ENCODE measurements at regions not wholly inside any gene's neighbourhood (a gene's known extent, or its start where the extent isn't known, plus 50 kb on each side); places are given as distances from the start of the nearest gene placed in this dataset.

DNA sequence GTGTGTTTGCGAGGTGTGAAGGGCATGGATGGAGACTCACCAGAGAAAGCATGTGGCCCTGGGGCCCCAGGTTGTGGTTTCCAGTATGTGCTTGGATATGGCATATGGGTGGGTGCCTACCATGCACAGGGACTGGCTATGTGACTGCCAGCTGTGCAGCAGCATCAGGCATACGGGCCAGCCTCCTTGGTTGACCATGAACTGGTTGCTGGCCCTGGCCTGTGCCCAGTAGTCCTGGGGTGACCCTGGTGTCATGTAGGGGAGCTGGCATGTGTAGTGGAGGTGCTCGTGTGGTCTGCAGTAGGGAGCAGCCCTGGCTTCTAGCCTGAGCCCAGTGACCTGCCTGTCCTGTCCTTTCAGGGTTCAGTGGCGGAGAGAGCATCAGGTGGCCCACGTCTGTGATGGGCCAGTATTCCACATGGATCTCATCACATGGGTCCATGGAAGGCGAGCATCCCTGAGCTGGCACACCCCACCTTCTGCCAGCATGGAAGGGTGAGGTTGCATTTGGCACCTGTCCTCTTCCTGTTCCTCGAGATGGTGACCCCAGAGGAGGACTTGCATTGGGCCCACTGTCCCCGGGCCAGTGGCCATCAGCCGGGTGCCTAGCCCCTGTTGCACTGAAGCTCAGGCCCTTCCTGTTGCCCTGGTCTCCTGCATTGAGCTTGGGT, 228.9 kb downstream of the SNRPN start:
- no peak for DNase-seq
- Histone ChIP-seq H3K9me3 (ENCODE audit: severe bottlenecking) (no peaks in the 10 kb centered on the region), H3K36me3 (no peaks in the 10 kb centered on the region), H3K27me3 (ENCODE audit: insufficient read depth, low read depth, severe bottlenecking) (peaks cover 89% of the 10 kb centered on the region), H3K27ac (no peak overlapping the region), H3K4me3 (ENCODE audit: low read depth, low read length) (no peak overlapping the region)
- TF ChIP-seq, protein P1, sequence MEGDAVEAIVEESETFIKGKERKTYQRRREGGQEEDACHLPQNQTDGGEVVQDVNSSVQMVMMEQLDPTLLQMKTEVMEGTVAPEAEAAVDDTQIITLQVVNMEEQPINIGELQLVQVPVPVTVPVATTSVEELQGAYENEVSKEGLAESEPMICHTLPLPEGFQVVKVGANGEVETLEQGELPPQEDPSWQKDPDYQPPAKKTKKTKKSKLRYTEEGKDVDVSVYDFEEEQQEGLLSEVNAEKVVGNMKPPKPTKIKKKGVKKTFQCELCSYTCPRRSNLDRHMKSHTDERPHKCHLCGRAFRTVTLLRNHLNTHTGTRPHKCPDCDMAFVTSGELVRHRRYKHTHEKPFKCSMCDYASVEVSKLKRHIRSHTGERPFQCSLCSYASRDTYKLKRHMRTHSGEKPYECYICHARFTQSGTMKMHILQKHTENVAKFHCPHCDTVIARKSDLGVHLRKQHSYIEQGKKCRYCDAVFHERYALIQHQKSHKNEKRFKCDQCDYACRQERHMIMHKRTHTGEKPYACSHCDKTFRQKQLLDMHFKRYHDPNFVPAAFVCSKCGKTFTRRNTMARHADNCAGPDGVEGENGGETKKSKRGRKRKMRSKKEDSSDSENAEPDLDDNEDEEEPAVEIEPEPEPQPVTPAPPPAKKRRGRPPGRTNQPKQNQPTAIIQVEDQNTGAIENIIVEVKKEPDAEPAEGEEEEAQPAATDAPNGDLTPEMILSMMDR (IDR thresholded peaks at IDR 0.05; ENCODE audit: low read depth, low read length), result no peak

DNA sequence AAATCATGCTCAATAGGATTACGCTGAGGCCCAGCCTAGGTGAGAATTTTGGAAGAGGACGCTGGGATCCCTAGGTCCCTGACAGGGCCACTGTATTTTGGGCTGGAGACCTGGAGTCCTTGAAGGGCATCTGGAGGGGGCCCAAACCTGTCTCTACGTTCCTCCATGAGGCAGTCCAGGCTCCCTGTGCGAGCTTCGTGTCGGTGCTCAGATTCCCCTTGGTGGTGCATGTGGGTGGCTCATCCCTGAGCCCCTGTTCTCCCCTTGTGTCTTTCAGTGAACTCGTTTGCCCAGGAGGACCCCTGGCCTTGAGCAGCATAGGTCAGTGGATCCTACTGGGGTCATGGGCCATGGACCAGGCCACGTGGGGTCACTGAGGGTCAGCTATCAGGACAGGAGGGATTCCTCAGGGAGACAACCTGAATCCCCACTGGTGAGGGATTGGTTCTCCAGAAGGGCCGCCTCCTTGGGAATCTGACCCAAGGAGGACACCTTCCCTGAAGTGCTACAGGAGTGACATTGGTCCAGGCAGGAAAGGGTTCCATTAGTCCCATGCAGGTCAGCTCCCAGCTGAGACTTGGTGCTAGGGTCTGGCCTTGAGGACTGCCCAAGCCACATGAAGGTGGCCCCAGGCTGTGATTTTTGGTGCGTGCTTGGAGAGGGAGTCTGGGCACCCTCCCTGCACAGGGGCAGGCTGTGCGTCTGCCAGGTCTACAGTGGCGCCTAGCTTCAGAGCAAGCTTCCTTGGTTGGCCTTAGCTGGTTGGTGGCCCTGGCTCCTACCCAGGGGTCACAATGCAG, 229.8 kb downstream of the SNRPN start:
- no peak for DNase-seq
- TF ChIP-seq, protein P1 (IDR thresholded peaks at IDR 0.05; ENCODE audit: low read depth, low read length), result no peak
- Histone ChIP-seq H3K27ac (no peak overlapping the region), H3K27me3 (ENCODE audit: insufficient read depth, low read depth, severe bottlenecking) (peaks cover 87% of the 10 kb centered on the region), H3K9me3 (ENCODE audit: severe bottlenecking) (no peaks in the 10 kb centered on the region), H3K4me3 (ENCODE audit: low read depth, low read length) (no peak overlapping the region), H3K36me3 (no peaks in the 10 kb centered on the region)

DNA sequence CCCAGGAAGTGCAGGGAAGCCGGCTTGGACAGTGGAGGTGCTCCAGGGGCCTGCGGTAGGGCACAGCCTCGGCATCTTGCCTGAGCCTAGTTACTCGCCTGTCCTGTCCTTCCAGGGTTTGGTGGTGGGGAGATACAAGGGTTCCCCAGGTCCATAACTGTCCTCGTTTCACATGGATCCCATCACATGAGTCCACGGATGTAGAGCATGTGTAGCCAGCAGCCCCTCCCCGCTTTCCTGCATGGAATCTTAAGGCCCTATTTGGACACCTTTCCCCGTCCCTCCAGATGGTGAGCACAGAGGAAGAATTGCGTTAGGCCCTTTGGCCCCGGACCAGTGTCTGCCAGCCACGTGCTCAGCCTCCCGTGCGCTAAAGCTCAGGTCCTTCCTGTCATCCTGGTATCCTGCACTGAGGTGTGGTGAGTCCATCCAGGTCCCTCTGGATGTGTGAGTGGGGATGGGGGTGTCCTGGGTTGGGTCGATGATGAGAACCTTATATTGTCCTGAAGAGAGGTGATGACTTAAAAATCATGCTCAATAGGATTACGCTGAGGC, 230.4 kb downstream of the SNRPN start:
- no peak overlapping the region for H3K27ac ChIP-seq
- no peak for DNase-seq
- H3K36me3 ChIP-seq, result no peaks in the 10 kb centered on the region
- peaks cover 84% of the 10 kb centered on the region for H3K27me3 ChIP-seq (ENCODE audit: insufficient read depth, low read depth, severe bottlenecking)
- H3K4me3 ChIP-seq (ENCODE audit: low read depth, low read length), result no peak overlapping the region
- H3K9me3 ChIP-seq (ENCODE audit: severe bottlenecking), result no peaks in the 10 kb centered on the region
- TF ChIP-seq, protein P1 (IDR thresholded peaks at IDR 0.05; ENCODE audit: low read depth, low read length), result no peak

DNA sequence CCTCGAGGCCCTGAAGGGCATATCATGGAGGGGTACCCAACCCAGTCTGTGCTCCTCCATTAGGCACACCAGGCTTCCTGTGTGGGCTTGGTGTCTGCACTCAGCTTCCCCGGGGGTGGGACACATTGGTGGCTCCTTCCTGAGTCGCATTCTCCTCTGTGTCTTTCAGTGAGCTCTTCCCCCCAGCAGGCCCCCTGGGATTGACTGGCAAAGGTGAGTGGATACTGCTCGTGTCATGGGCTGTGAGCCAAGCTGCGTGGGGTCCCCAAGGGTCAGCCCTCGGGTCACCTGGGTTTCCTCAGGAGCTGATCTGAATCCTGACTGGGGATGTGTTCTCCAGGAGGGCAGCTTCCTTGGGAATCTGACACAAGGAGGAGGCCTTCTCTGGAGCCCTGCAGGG, 231.0 kb downstream of the SNRPN start:
- Histone ChIP-seq H3K27ac (no peak overlapping the region), H3K36me3 (no peaks in the 10 kb centered on the region), H3K27me3 (ENCODE audit: insufficient read depth, low read depth, severe bottlenecking) (peaks cover 83% of the 10 kb centered on the region), H3K9me3 (ENCODE audit: severe bottlenecking) (no peaks in the 10 kb centered on the region), H3K4me3 (ENCODE audit: low read depth, low read length) (no peak overlapping the region)
- no peak for DNase-seq
- TF ChIP-seq, protein P1 (IDR thresholded peaks at IDR 0.05; ENCODE audit: low read depth, low read length), result no peak

DNA sequence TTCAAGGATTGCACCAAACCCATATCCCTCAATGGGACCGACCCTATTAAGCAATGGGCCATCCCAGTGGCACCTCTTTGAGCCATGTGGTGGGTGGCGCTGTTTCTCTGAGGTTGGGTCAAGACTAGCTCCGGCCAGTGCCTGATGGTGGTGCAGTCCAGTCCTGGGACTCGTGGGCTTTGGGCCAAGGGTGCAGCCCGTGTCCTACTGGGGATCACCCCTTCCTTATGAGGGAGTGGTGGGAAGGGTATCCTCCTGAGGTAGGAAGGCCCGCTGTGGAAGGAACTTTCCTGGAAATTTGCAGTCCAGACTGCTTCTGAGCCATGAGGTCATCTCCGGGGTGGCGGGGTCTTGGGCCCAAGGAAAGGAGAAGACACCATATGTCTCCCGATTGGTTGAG, 231.6 kb downstream of the SNRPN start:
- Histone ChIP-seq H3K27ac (no peak overlapping the region), H3K36me3 (no peaks in the 10 kb centered on the region), H3K27me3 (ENCODE audit: insufficient read depth, low read depth, severe bottlenecking) (peaks cover 81% of the 10 kb centered on the region), H3K9me3 (ENCODE audit: severe bottlenecking) (no peaks in the 10 kb centered on the region), H3K4me3 (ENCODE audit: low read depth, low read length) (no peak overlapping the region)
- TF ChIP-seq, protein P1 (IDR thresholded peaks at IDR 0.05; ENCODE audit: low read depth, low read length), result no peak
- DNase-seq, result no peak
